ENCODE measurements at regions not wholly inside any gene's neighbourhood (a gene's known extent, or its start where the extent isn't known, plus 50 kb on each side); places are given as distances from the start of the nearest gene placed in this dataset.

GRCh38 chr10:52447931-52448353 lies 133.9 kb downstream of the DKK1 start:
- Histone ChIP-seq H3K27me3 (ENCODE audit: control insufficient read depth in 1 of 2, insufficient read depth in 2 of 2, low read length in 1 of 2) (no peaks in the 10 kb centered on the region), H3K4me1 (ENCODE audit: control insufficient read depth in 1 of 2, insufficient read depth in 2 of 2, low read length in 2 of 2) (no peaks in the 10 kb centered on the region), H3K36me3 (ENCODE audit: control insufficient read depth in 1 of 2, insufficient read depth in 2 of 2, low read length in 1 of 2) (no peaks in the 10 kb centered on the region), H3K9me3 (ENCODE audit: control insufficient read depth, low read length) (no peaks in the 10 kb centered on the region), H3K4me3 (ENCODE audit: low read length in 2 of 2) (no peak overlapping the region), H3K27ac (ENCODE audit: low read depth in 1 of 2, low read length in 2 of 2) (no peak overlapping the region)
- intact Hi-C loops (cut with DNase I): no loop called here
- DNase-seq (no peak), ATAC-seq (ENCODE audit: low FRiP score) (no peak)

GRCh38 chr10:52450762-52451291 lies 136.7 kb downstream of the DKK1 start:
- Histone ChIP-seq H3K9me3 (ENCODE audit: control insufficient read depth, low read length) (no peaks in the 10 kb centered on the region), H3K27ac (ENCODE audit: low read depth in 1 of 2, low read length in 2 of 2) (no peak overlapping the region), H3K36me3 (ENCODE audit: control insufficient read depth in 1 of 2, insufficient read depth in 2 of 2, low read length in 1 of 2) (no peaks in the 10 kb centered on the region), H3K27me3 (ENCODE audit: control insufficient read depth in 1 of 2, insufficient read depth in 2 of 2, low read length in 1 of 2) (no peaks in the 10 kb centered on the region), H3K4me3 (ENCODE audit: low read length in 2 of 2) (no peak overlapping the region), H3K4me1 (ENCODE audit: control insufficient read depth in 1 of 2, insufficient read depth in 2 of 2, low read length in 2 of 2) (no peaks in the 10 kb centered on the region)
- no peak for DNase-seq
- ATAC-seq (ENCODE audit: low FRiP score): no peak
- intact Hi-C loops (cut with DNase I): no loop called here
- WGBS, 2 donors: 90 to 92% methylated on average over 6 of the region's 6 CpGs

- ATAC-seq (ENCODE audit: low FRiP score) (no peak), DNase-seq (no peak)
- H3K9me3 ChIP-seq (ENCODE audit: control insufficient read depth, low read length): no peaks in the 10 kb centered on the region
- H3K36me3 ChIP-seq (ENCODE audit: control insufficient read depth in 1 of 2, insufficient read depth in 2 of 2, low read length in 1 of 2): no peaks in the 10 kb centered on the region
- H3K27me3 ChIP-seq (ENCODE audit: control insufficient read depth in 1 of 2, insufficient read depth in 2 of 2, low read length in 1 of 2): no peaks in the 10 kb centered on the region
- no peak overlapping the region for H3K4me3 ChIP-seq (ENCODE audit: low read length in 2 of 2)
- no peak overlapping the region for H3K27ac ChIP-seq (ENCODE audit: low read depth in 1 of 2, low read length in 2 of 2)
- no peaks in the 10 kb centered on the region for H3K4me1 ChIP-seq (ENCODE audit: control insufficient read depth in 1 of 2, insufficient read depth in 2 of 2, low read length in 2 of 2)
- intact Hi-C loops (cut with DNase I): no loop called here
Measured at GRCh38 chr10:52451817-52452216, 137.7 kb downstream of the DKK1 start.

- 91% methylated on average over 12 of the region's 12 CpGs for WGBS, 2 donors
- intact Hi-C loops (cut with DNase I): no loop called here
- H3K4me1 ChIP-seq (ENCODE audit: control insufficient read depth in 1 of 2, insufficient read depth in 2 of 2, low read length in 2 of 2): no peaks in the 10 kb centered on the region
- no peak overlapping the region for H3K27ac ChIP-seq (ENCODE audit: low read depth in 1 of 2, low read length in 2 of 2)
- no peaks in the 10 kb centered on the region for H3K27me3 ChIP-seq (ENCODE audit: control insufficient read depth in 1 of 2, insufficient read depth in 2 of 2, low read length in 1 of 2)
- DNase-seq (no peak), ATAC-seq (ENCODE audit: low FRiP score) (no peak)
- no peaks in the 10 kb centered on the region for H3K36me3 ChIP-seq (ENCODE audit: control insufficient read depth in 1 of 2, insufficient read depth in 2 of 2, low read length in 1 of 2)
- no peaks in the 10 kb centered on the region for H3K9me3 ChIP-seq (ENCODE audit: control insufficient read depth, low read length)
- no peak overlapping the region for H3K4me3 ChIP-seq (ENCODE audit: low read length in 2 of 2)
Measured at GRCh38 chr10:52452600-52453493, 138.8 kb downstream of the DKK1 start.

GRCh38 chr10:52453501-52453900 lies 139.4 kb downstream of the DKK1 start:
- 97% methylated on average over 1 of the region's 1 CpG for WGBS, 2 donors
- H3K27me3 ChIP-seq (ENCODE audit: control insufficient read depth in 1 of 2, insufficient read depth in 2 of 2, low read length in 1 of 2): no peaks in the 10 kb centered on the region
- ATAC-seq (ENCODE audit: low FRiP score) (no peak), DNase-seq (no peak)
- H3K4me1 ChIP-seq (ENCODE audit: control insufficient read depth in 1 of 2, insufficient read depth in 2 of 2, low read length in 2 of 2): no peaks in the 10 kb centered on the region
- no peaks in the 10 kb centered on the region for H3K9me3 ChIP-seq (ENCODE audit: control insufficient read depth, low read length)
- H3K27ac ChIP-seq (ENCODE audit: low read depth in 1 of 2, low read length in 2 of 2): no peak overlapping the region
- no peaks in the 10 kb centered on the region for H3K36me3 ChIP-seq (ENCODE audit: control insufficient read depth in 1 of 2, insufficient read depth in 2 of 2, low read length in 1 of 2)
- intact Hi-C loops (cut with DNase I): no loop called here
- H3K4me3 ChIP-seq (ENCODE audit: low read length in 2 of 2): no peak overlapping the region

- WGBS, 2 donors: 92 to 96% methylated on average over 3 of the region's 3 CpGs
- Histone ChIP-seq H3K4me1 (ENCODE audit: control insufficient read depth in 1 of 2, insufficient read depth in 2 of 2, low read length in 2 of 2) (no peaks in the 10 kb centered on the region), H3K36me3 (ENCODE audit: control insufficient read depth in 1 of 2, insufficient read depth in 2 of 2, low read length in 1 of 2) (no peaks in the 10 kb centered on the region), H3K27ac (ENCODE audit: low read depth in 1 of 2, low read length in 2 of 2) (no peak overlapping the region), H3K27me3 (ENCODE audit: control insufficient read depth in 1 of 2, insufficient read depth in 2 of 2, low read length in 1 of 2) (no peaks in the 10 kb centered on the region), H3K9me3 (ENCODE audit: control insufficient read depth, low read length) (no peaks in the 10 kb centered on the region), H3K4me3 (ENCODE audit: low read length in 2 of 2) (no peak overlapping the region)
- intact Hi-C loops (cut with DNase I): no loop called here
- DNase-seq (no peak), ATAC-seq (ENCODE audit: low FRiP score) (no peak)
Measured at GRCh38 chr10:52454491-52454890, 140.4 kb downstream of the DKK1 start.

GRCh38 chr10:52455098-52455497 lies 141.0 kb downstream of the DKK1 start:
- no peak overlapping the region for H3K4me3 ChIP-seq (ENCODE audit: low read length in 2 of 2)
- WGBS, 2 donors: 83 to 84% methylated on average over 3 of the region's 3 CpGs
- H3K4me1 ChIP-seq (ENCODE audit: control insufficient read depth in 1 of 2, insufficient read depth in 2 of 2, low read length in 2 of 2): no peaks in the 10 kb centered on the region
- no peaks in the 10 kb centered on the region for H3K27me3 ChIP-seq (ENCODE audit: control insufficient read depth in 1 of 2, insufficient read depth in 2 of 2, low read length in 1 of 2)
- no peaks in the 10 kb centered on the region for H3K9me3 ChIP-seq (ENCODE audit: control insufficient read depth, low read length)
- H3K36me3 ChIP-seq (ENCODE audit: control insufficient read depth in 1 of 2, insufficient read depth in 2 of 2, low read length in 1 of 2): no peaks in the 10 kb centered on the region
- ATAC-seq (ENCODE audit: low FRiP score) (no peak), DNase-seq (no peak)
- no peak overlapping the region for H3K27ac ChIP-seq (ENCODE audit: low read depth in 1 of 2, low read length in 2 of 2)
- intact Hi-C loops (cut with DNase I): no loop called here

GRCh38 chr10:52459097-52459496 lies 145.0 kb downstream of the DKK1 start:
- Histone ChIP-seq H3K9me3 (ENCODE audit: control insufficient read depth, low read length) (no peaks in the 10 kb centered on the region), H3K27me3 (ENCODE audit: control insufficient read depth in 1 of 2, insufficient read depth in 2 of 2, low read length in 1 of 2) (no peaks in the 10 kb centered on the region), H3K4me1 (ENCODE audit: control insufficient read depth in 1 of 2, insufficient read depth in 2 of 2, low read length in 2 of 2) (no peaks in the 10 kb centered on the region), H3K36me3 (ENCODE audit: control insufficient read depth in 1 of 2, insufficient read depth in 2 of 2, low read length in 1 of 2) (no peaks in the 10 kb centered on the region), H3K27ac (ENCODE audit: low read depth in 1 of 2, low read length in 2 of 2) (no peak overlapping the region), H3K4me3 (ENCODE audit: low read length in 2 of 2) (no peak overlapping the region)
- ATAC-seq (ENCODE audit: low FRiP score) (no peak), DNase-seq (no peak)
- intact Hi-C loops (cut with DNase I): no loop called here

- Histone ChIP-seq H3K9me3 (ENCODE audit: control insufficient read depth, low read length) (no peaks in the 10 kb centered on the region), H3K4me3 (ENCODE audit: low read length in 2 of 2) (no peak overlapping the region), H3K27ac (ENCODE audit: low read depth in 1 of 2, low read length in 2 of 2) (no peak overlapping the region), H3K4me1 (ENCODE audit: control insufficient read depth in 1 of 2, insufficient read depth in 2 of 2, low read length in 2 of 2) (peaks cover 0 to 5% of the 10 kb centered on the region in 2 donors), H3K27me3 (ENCODE audit: control insufficient read depth in 1 of 2, insufficient read depth in 2 of 2, low read length in 1 of 2) (no peaks in the 10 kb centered on the region), H3K36me3 (ENCODE audit: control insufficient read depth in 1 of 2, insufficient read depth in 2 of 2, low read length in 1 of 2) (no peaks in the 10 kb centered on the region)
- ATAC-seq (ENCODE audit: low FRiP score): no peak
- intact Hi-C loops (cut with DNase I): no loop called here
- WGBS, 2 donors: 85 to 87% methylated on average over 1 of the region's 1 CpG
- no peak for DNase-seq
Measured at GRCh38 chr10:52463826-52464225, 149.7 kb downstream of the DKK1 start.

All from aorta (tissue), 5 donors.